ENCODE measurements at regions not wholly inside any gene's neighbourhood (a gene's known extent, or its start where the extent isn't known, plus 50 kb on each side); places are given as distances from the start of the nearest gene placed in this dataset.

GRCh38 chr11:134731213-134731961 is 319.3 kb upstream of the B3GAT1 start:
- H3K27me3 Mint-ChIP-seq = peaks cover 7% of the 10 kb centered on the region
- ChIA-PET POLR2A (no interaction called here), CTCF (no interaction called here)
- peaks cover 0 to 2% (median 0%) of the 10 kb centered on the region in 3 donors for H3K9me3 ChIP-seq (ENCODE audit: control extremely low read depth in 1 of 3, control insufficient read depth in 2 of 3, insufficient read depth in 1 of 3, low read length in 2 of 3)
- no peaks in the 10 kb centered on the region for H3K4me1 ChIP-seq (ENCODE audit: control insufficient read depth in 2 of 2, insufficient read depth in 2 of 2, low read length in 2 of 2)
- H3K4me1 Mint-ChIP-seq = no peaks in the 10 kb centered on the region
- H3K9me3 Mint-ChIP-seq (ENCODE audit: insufficient read depth) = no peaks in the 10 kb centered on the region
- 62% methylated on average over 7 of the region's 9 CpGs for WGBS (ENCODE audit: insufficient coverage)
- ATAC-seq (ENCODE audit: low read depth) = no peak
- no peaks in the 10 kb centered on the region for H3K36me3 ChIP-seq (replicated peaks in 1 of 2; ENCODE audit: control extremely low read depth in 1 of 2, control insufficient read depth in 1 of 2, extremely low read depth in 1 of 2, insufficient read depth in 2 of 2, low read length in 1 of 2)
- no peak overlapping the region for H3K27ac ChIP-seq (ENCODE audit: low read length in 2 of 2)
- no peak overlapping the region for H3K4me3 ChIP-seq (ENCODE audit: control extremely low read depth in 1 of 5, extremely low read depth in 1 of 5, insufficient read depth in 1 of 5, low read depth in 2 of 5, low read length in 4 of 5)
- DNase-seq = no peak
- H3K79me2 ChIP-seq (ENCODE audit: control insufficient read depth, insufficient read depth, low read length) = no peaks in the 10 kb centered on the region
- no peak overlapping the region for H3K9ac ChIP-seq (ENCODE audit: low read length)
- H3K4me3 Mint-ChIP-seq = no peak overlapping the region
- H3K27ac Mint-ChIP-seq = no peak overlapping the region
- no peak overlapping the region for H3K4me2 ChIP-seq (replicated peaks; ENCODE audit: low read depth, low read length, poor library complexity, severe bottlenecking)
- H4K20me1 ChIP-seq (ENCODE audit: control insufficient read depth, insufficient read depth, low read length, poor library complexity, severe bottlenecking) = no peaks in the 10 kb centered on the region
- intact Hi-C loops (cut with micrococcal nuclease) = no loop called here
- no peaks in the 10 kb centered on the region for H3K27me3 ChIP-seq (replicated peaks in 1 of 4; ENCODE audit: control extremely low read depth in 1 of 4, control insufficient read depth in 3 of 4, insufficient read depth in 4 of 4, low read length in 3 of 4)
- H2AFZ ChIP-seq (ENCODE audit: insufficient read depth, low read depth, low read length, poor library complexity, severe bottlenecking) = no peak overlapping the region
- no peak for TF ChIP-seq CTCF (IDR thresholded peaks at IDR 0.05)
- TF ChIP-seq EZH2 (IDR thresholded peaks at IDR 0.05; ENCODE audit: borderline replicate concordance, insufficient read depth, low read depth, low read length, poor library complexity, severe bottlenecking) = no peak

- CTCF ChIA-PET = no interaction called here
- POLR2A ChIA-PET = no interaction called here
- H3K27me3 Mint-ChIP-seq = peaks cover 7% of the 10 kb centered on the region
These were observed 318.6 kb upstream of the B3GAT1 start for GRCh38 chr11:134730561-134731212.

More at GRCh38 chr11:134730561-134731212, 318.6 kb upstream of the B3GAT1 start:
- Histone ChIP-seq H3K27me3 (replicated peaks in 1 of 4; ENCODE audit: control extremely low read depth in 1 of 4, control insufficient read depth in 3 of 4, insufficient read depth in 4 of 4, low read length in 3 of 4) (no peaks in the 10 kb centered on the region), H3K4me2 (replicated peaks; ENCODE audit: low read depth, low read length, poor library complexity, severe bottlenecking) (no peak overlapping the region), H3K9ac (ENCODE audit: low read length) (no peak overlapping the region), H3K79me2 (ENCODE audit: control insufficient read depth, insufficient read depth, low read length) (no peaks in the 10 kb centered on the region), H3K4me3 (ENCODE audit: control extremely low read depth in 1 of 5, extremely low read depth in 1 of 5, insufficient read depth in 1 of 5, low read depth in 2 of 5, low read length in 4 of 5) (no peak overlapping the region), H2AFZ (ENCODE audit: insufficient read depth, low read depth, low read length, poor library complexity, severe bottlenecking) (no peak overlapping the region), H4K20me1 (ENCODE audit: control insufficient read depth, insufficient read depth, low read length, poor library complexity, severe bottlenecking) (no peaks in the 10 kb centered on the region), H3K4me1 (ENCODE audit: control insufficient read depth in 2 of 2, insufficient read depth in 2 of 2, low read length in 2 of 2) (no peaks in the 10 kb centered on the region), H3K27ac (ENCODE audit: low read length in 2 of 2) (no peak overlapping the region), H3K36me3 (replicated peaks in 1 of 2; ENCODE audit: control extremely low read depth in 1 of 2, control insufficient read depth in 1 of 2, extremely low read depth in 1 of 2, insufficient read depth in 2 of 2, low read length in 1 of 2) (no peaks in the 10 kb centered on the region), H3K9me3 (ENCODE audit: control extremely low read depth in 1 of 3, control insufficient read depth in 2 of 3, insufficient read depth in 1 of 3, low read length in 2 of 3) (no peaks in the 10 kb centered on the region)
- TF ChIP-seq EZH2 (IDR thresholded peaks at IDR 0.05; ENCODE audit: borderline replicate concordance, insufficient read depth, low read depth, low read length, poor library complexity, severe bottlenecking) (no peak), CTCF (IDR thresholded peaks at IDR 0.05) (no peak)
- H3K9me3 Mint-ChIP-seq (ENCODE audit: insufficient read depth) = no peaks in the 10 kb centered on the region
- no peak for DNase-seq
- ATAC-seq (ENCODE audit: low read depth) = no peak
- intact Hi-C loops (cut with micrococcal nuclease) = no loop called here
- H3K4me1 Mint-ChIP-seq = no peaks in the 10 kb centered on the region
- no peak overlapping the region for H3K27ac Mint-ChIP-seq
- 70% methylated on average over 3 of the region's 5 CpGs for WGBS (ENCODE audit: insufficient coverage)
- H3K4me3 Mint-ChIP-seq = no peak overlapping the region
